SU-DHL-6 (cell line): ENCODE measurements at regions not wholly inside any gene's neighbourhood (a gene's known extent, or its start where the extent isn't known, plus 50 kb on each side); places are given as distances from the start of the nearest gene placed in this dataset.

Experiments used
- H2AFZ ChIP-seq: fragments of 200-600 bp; sonication (generic); 2 replicates; pipeline ENCODE4 v1.6.1; 2014; ENCODE audit warnings: low read depth, mild to moderate bottlenecking, moderate library complexity, mixed read lengths, antibody characterized with exemption, low read length; ENCODE audit not compliant: severe bottlenecking
- H3F3A ChIP-seq: fragments of 200-600 bp; shearing (Covaris generic); 2 replicates; pipeline ENCODE4 v1.6.0; 2016; ENCODE audit warnings: antibody characterized with exemption, mild to moderate bottlenecking; ENCODE audit not compliant: insufficient read depth
- H3K27ac ChIP-seq: fragments of 200-600 bp; sonication (generic); 2 replicates; pipeline ENCODE4 v1.5.1; 2016; ENCODE audit warnings: low read depth, mild to moderate bottlenecking, low read length, moderate library complexity, mixed read lengths
- H3K27me3 ChIP-seq: fragments of 200-600 bp; sonication (generic), shearing (Covaris generic); 2 replicates; pipeline ENCODE4 v1.6.0; 2014; ENCODE audit warnings: mild to moderate bottlenecking, low read length
- H3K36me3 ChIP-seq: fragments of 200-600 bp; sonication (generic); 2 replicates; pipeline ENCODE4 v1.6.1; 2014; ENCODE audit warnings: mild to moderate bottlenecking, low read length, mixed read lengths
- H3K4me2 ChIP-seq: fragments of 300-600, 200-600 bp; shearing (Covaris generic), sonication (generic); 2 replicates; pipeline ENCODE4 v1.6.0; 2014; ENCODE audit warnings: low read length, low read depth, mild to moderate bottlenecking; ENCODE audit not compliant: poor library complexity, severe bottlenecking
- H3K4me3 ChIP-seq: fragments of 200-600 bp; sonication (generic); 2 replicates; pipeline ENCODE4 v1.5.1; 2014; ENCODE audit warnings: antibody characterized with exemption, low read length, mild to moderate bottlenecking, mixed read lengths; ENCODE audit not compliant: insufficient read depth, poor library complexity, severe bottlenecking
- H3K79me2 ChIP-seq: fragments of 200-600 bp; sonication (generic); 2 replicates; pipeline ENCODE4 v1.6.1; 2014; ENCODE audit warnings: mild to moderate bottlenecking, low read length, moderate library complexity; ENCODE audit not compliant: insufficient read depth
- H3K9ac ChIP-seq: fragments of 200-600 bp; sonication (generic); 2 replicates; pipeline ENCODE4 v1.7.0; 2014; ENCODE audit warnings: mild to moderate bottlenecking, low read length
- H3K9me2 ChIP-seq: fragments of 200-600 bp; sonication (generic); replicated peaks from 2 replicates; pipeline ENCODE4 v1.6.1; 2014; ENCODE audit warnings: low read length; ENCODE audit not compliant: insufficient read depth
- H3K9me3 ChIP-seq: fragments of 200-600 bp; sonication (generic); 2 replicates; pipeline ENCODE4 v1.6.1; 2014; ENCODE audit warnings: low read length, mixed read lengths; ENCODE audit not compliant: insufficient read depth
- H4K20me1 ChIP-seq: fragments of 200-600 bp; sonication (generic); 2 replicates; pipeline ENCODE4 v1.6.1; 2014; ENCODE audit warnings: low read depth, mild to moderate bottlenecking, antibody characterized with exemption, low read length, moderate library complexity, mixed read lengths
- EZH2phosphoT487 ChIP-seq: fragments of 200-600 bp; sonication (generic), shearing (Covaris generic); conservative IDR thresholded peaks from 2 replicates; pipeline ENCODE4 v1.6.1; 2018; ENCODE audit warnings: mild to moderate bottlenecking, antibody characterized with exemption, low read length, moderate library complexity, mixed read lengths
- TF ChIP-seq, protein P1 (sequence below): fragments of 200-600 bp; sonication (generic); IDR thresholded peaks from one replicate; pipeline ENCODE4 v1.5.1; 2017; ENCODE audit warnings: antibody characterized with exemption, mild to moderate bottlenecking, low read length, moderate library complexity; ENCODE audit not compliant: insufficient read depth, poor library complexity, severe bottlenecking

DNA sequence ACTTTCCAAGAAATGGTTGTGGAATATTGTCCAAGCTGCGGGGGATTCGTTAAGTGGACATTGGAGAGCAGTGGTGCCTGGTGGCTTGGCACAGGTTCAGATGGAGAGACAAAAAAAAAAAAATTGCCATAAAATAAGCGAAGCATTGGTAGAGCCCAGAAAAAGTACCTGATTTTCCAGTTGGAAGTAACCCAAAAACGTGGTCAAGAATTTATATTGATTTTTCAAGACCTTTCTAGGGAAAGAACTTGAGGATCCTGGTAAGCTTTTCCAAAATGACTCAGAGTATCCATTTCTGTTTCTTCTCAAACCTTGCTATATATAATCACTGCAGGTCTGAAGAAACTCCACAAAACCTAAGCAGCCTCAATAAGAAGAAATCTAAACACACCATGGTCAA is 94.6 kb downstream of the ING1 start:
- TF ChIP-seq EZH2phosphoT487, result no peak
- TF ChIP-seq, protein P1, sequence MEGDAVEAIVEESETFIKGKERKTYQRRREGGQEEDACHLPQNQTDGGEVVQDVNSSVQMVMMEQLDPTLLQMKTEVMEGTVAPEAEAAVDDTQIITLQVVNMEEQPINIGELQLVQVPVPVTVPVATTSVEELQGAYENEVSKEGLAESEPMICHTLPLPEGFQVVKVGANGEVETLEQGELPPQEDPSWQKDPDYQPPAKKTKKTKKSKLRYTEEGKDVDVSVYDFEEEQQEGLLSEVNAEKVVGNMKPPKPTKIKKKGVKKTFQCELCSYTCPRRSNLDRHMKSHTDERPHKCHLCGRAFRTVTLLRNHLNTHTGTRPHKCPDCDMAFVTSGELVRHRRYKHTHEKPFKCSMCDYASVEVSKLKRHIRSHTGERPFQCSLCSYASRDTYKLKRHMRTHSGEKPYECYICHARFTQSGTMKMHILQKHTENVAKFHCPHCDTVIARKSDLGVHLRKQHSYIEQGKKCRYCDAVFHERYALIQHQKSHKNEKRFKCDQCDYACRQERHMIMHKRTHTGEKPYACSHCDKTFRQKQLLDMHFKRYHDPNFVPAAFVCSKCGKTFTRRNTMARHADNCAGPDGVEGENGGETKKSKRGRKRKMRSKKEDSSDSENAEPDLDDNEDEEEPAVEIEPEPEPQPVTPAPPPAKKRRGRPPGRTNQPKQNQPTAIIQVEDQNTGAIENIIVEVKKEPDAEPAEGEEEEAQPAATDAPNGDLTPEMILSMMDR, result no peak
- Histone ChIP-seq H3K79me2 (no peaks in the 10 kb centered on the region), H3K9me2 (no peaks in the 10 kb centered on the region)

DNA sequence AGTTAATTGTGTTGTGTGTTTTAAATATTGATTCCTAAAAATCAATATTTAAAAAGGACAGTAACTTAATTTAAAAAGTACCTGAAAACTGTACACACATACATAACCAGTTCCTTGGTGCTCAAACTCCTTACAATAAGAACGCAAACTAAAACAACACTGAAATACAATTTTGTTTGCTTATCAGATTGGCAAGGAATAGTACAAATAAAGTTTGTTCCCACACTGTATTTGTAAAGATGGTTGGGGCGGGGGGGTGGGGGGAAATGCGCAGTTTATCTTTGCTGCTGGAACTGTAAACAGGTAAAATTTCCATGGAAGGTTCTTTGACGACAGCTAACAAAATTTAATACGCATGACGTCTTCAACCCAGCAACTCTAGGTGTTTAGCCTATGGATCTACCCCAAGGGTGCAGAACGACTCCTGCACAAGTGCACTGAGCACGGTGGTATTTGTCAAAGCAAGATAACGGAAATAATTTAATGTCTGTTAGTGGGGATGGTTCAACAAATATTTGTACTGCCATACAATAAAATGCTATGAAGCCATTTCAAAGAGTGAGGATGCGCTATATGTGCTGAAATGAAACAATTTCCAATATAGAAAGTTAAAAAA is 96.5 kb downstream of the ING1 start:
- Histone ChIP-seq H3F3A (no peaks in the 10 kb centered on the region), H3K36me3 (no peaks in the 10 kb centered on the region), H3K4me3 (no peak overlapping the region), H2AFZ (no peak overlapping the region), H3K27me3 (no peaks in the 10 kb centered on the region), H3K27ac (no peak overlapping the region), H3K79me2 (no peaks in the 10 kb centered on the region), H4K20me1 (no peaks in the 10 kb centered on the region), H3K9me2 (no peaks in the 10 kb centered on the region), H3K4me2 (no peak overlapping the region), H3K9ac (no peak overlapping the region), H3K9me3 (no peaks in the 10 kb centered on the region)
- no peak for TF ChIP-seq EZH2phosphoT487

More for the DNA sequence above, 94.6 kb downstream of the ING1 start:
- H4K20me1 ChIP-seq, result no peaks in the 10 kb centered on the region
- H3F3A ChIP-seq, result no peaks in the 10 kb centered on the region
- H3K36me3 ChIP-seq, result no peaks in the 10 kb centered on the region
- H2AFZ ChIP-seq, result no peak overlapping the region
- no peak overlapping the region for H3K27ac ChIP-seq
- no peaks in the 10 kb centered on the region for H3K9me3 ChIP-seq
- H3K4me3 ChIP-seq, result no peak overlapping the region
- H3K9ac ChIP-seq, result no peak overlapping the region
- no peak overlapping the region for H3K4me2 ChIP-seq
- H3K27me3 ChIP-seq, result no peaks in the 10 kb centered on the region

DNA sequence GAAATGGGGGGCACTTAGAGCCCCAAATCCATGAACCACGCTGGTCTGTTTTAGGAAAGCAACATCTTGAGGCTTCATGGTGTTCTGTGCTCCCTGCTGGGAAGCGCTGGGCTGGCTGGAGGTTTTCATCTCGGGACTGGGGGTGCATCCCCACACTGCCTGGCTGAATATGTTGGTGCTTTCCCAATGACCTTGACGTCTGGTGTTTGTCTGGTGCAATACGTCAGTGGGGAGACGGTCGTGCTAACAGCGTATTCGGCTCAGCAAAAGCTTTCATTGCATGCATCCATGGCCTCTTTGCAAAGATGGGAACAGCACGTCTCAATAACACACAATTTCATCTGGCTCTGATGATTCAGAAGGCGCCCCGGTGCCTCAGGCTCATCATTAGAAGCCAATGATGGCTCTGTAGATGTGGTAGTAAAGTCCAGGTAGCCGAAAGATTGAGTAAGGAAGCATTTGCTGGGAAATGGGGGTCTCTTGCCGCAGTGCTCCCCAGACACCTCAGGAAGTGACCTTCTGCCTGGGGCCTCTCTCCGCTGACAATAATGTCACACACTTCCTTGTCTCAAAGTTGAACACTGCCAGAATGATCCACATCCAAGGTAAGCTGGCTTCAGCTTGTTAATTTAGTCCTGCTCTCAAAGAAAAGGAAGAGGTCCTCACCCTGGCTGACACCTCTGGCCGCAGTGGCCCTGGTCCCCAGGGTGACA is 97.7 kb downstream of the ING1 start:
- Histone ChIP-seq H3K4me2 (no peak overlapping the region), H3K9me3 (no peaks in the 10 kb centered on the region), H3K27ac (no peak overlapping the region), H3F3A (no peaks in the 10 kb centered on the region), H3K79me2 (no peaks in the 10 kb centered on the region), H3K36me3 (no peaks in the 10 kb centered on the region), H3K9me2 (no peaks in the 10 kb centered on the region), H3K4me3 (no peak overlapping the region), H3K9ac (no peak overlapping the region), H2AFZ (no peak overlapping the region), H4K20me1 (no peaks in the 10 kb centered on the region), H3K27me3 (no peaks in the 10 kb centered on the region)
- TF ChIP-seq, protein P1, result no peak
- no peak for TF ChIP-seq EZH2phosphoT487

DNA sequence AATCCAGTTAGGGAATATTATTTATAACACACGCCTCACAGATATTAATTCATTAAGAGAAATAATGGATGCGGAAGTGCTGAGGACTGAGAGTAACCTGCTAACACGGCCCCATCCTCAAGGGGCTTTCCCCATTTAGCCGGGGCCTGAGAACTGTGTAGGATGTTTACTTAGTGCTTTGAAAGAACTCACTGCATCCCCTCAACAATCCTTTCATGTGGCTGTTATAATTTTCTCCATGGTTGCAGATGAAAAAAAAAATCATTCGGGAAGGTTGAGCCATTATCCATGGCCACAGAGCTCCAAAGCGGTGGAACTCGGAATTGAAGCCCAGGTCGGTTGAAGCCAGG is 98.2 kb downstream of the ING1 start:
- Histone ChIP-seq H3K9me2 (no peaks in the 10 kb centered on the region), H3K9me3 (no peaks in the 10 kb centered on the region)

More for the DNA sequence above, 98.2 kb downstream of the ING1 start:
- no peak overlapping the region for H3K4me2 ChIP-seq
- no peak overlapping the region for H3K4me3 ChIP-seq
- no peak overlapping the region for H2AFZ ChIP-seq
- no peak overlapping the region for H3K27ac ChIP-seq
- H4K20me1 ChIP-seq, result no peaks in the 10 kb centered on the region
- H3K9ac ChIP-seq, result no peak overlapping the region
- H3K36me3 ChIP-seq, result no peaks in the 10 kb centered on the region
- no peaks in the 10 kb centered on the region for H3K27me3 ChIP-seq
- H3K79me2 ChIP-seq, result no peaks in the 10 kb centered on the region
- TF ChIP-seq, protein P1, result no peak
- no peak for TF ChIP-seq EZH2phosphoT487
- H3F3A ChIP-seq, result no peaks in the 10 kb centered on the region
